Endothelial cell of umbilical vein (primary cell): ENCODE measurements at regions not wholly inside any gene's neighbourhood (a gene's known extent, or its start where the extent isn't known, plus 50 kb on each side); places are given as distances from the start of the nearest gene placed in this dataset.

Experiments
- BruUV-seq: library from RNA; stranded (reverse); fragments of 400-500 nt; replicated peaks from 2 replicates; lab custom pipeline; 2021; lab: Mats Ljungman, UMichigan
- CTCF ChIA-PET: fragments of 300-600, 350-600 bp; sonication (Branson Sonifier 250); formaldehyde crosslinking; loops from one replicate; lab custom pipeline; 2021; ENCODE audit warnings: antibody characterized with exemption, inconsistent platforms; lab: Charles Lee
- POLR2A ChIA-PET: fragments of 300-600, 350-600 bp; sonication (Branson Sonifier 250); formaldehyde crosslinking; loops from one replicate; lab custom pipeline; 2021; ENCODE audit warnings: antibody characterized with exemption, inconsistent platforms; lab: Charles Lee
- DNase-seq: peaks from one replicate; pipeline ENCODE4 v3.0.0-alpha.2; 2011; ENCODE audit warnings: low read depth, low spot score
- FAIRE-seq: peaks from 2 replicates; lab custom pipeline; 2011; peaks lifted over from hg19 to GRCh38; lab: Jason Lieb, UNC
- H2AFZ ChIP-seq: 2 replicates; pipeline ENCODE4 v1.6.0; 2012; ENCODE audit warnings: low read depth, low read length, control low read depth, inconsistent platforms
- H3K27ac ChIP-seq: 2 replicates; pipeline ENCODE4 v1.5.1; 2011; ENCODE audit warnings: low read depth, mild to moderate bottlenecking, control low read depth, low read length, moderate library complexity; ENCODE audit not compliant: insufficient read depth
- H3K27me3 ChIP-seq, 2 experiments: 2 replicates each; pipeline versions ENCODE4 v1.6.0 to v1.6.1; 2011; ENCODE audit warnings: low read length in 2 of 2, mixed read lengths in 1 of 2; ENCODE audit not compliant: control insufficient read depth in 2 of 2, insufficient read depth in 2 of 2
- H3K36me3 ChIP-seq, 2 experiments: 2 replicates in 1 of 2; 3 replicates in 1 of 2; pipeline ENCODE4 v1.5.1; 2011; ENCODE audit warnings: low read length in 2 of 2, mild to moderate bottlenecking in 1 of 2, moderate library complexity in 1 of 2; ENCODE audit not compliant: control insufficient read depth in 2 of 2, insufficient read depth in 2 of 2; ENCODE audit errors: extremely low read depth in 1 of 2
- H3K4me1 ChIP-seq: 3 replicates; pipeline ENCODE4 v1.5.1; 2011; ENCODE audit warnings: mild to moderate bottlenecking, low read length; ENCODE audit not compliant: control insufficient read depth, insufficient read depth; ENCODE audit errors: extremely low read depth
- H3K4me2 ChIP-seq: 2 replicates; pipeline ENCODE4 v1.6.1; 2011; ENCODE audit warnings: low read length, control low read depth, mixed read lengths; ENCODE audit not compliant: insufficient read depth
- H3K4me3 ChIP-seq, 3 experiments: fragments of 200-600 bp in 1 of 3; sonication (generic), shearing (Covaris generic) in 1 of 3; replicated peaks in 1 of 3; 2 replicates each; pipeline ENCODE4 v1.5.1; 2011 to 2016; ENCODE audit warnings: control low read depth in 3 of 3, low read length in 3 of 3, mild to moderate bottlenecking in 2 of 3, inconsistent platforms in 1 of 3, low read depth in 1 of 3, moderate library complexity in 1 of 3; ENCODE audit not compliant: insufficient read depth in 1 of 3
- H3K79me2 ChIP-seq: 2 replicates; pipeline ENCODE4 v1.6.0; 2012; ENCODE audit warnings: low read length, inconsistent platforms; ENCODE audit not compliant: control insufficient read depth, insufficient read depth
- H3K9ac ChIP-seq: replicated peaks from 2 replicates; pipeline ENCODE3; 2011; ENCODE audit warnings: low read length, control low read depth; ENCODE audit not compliant: insufficient read depth; ENCODE audit errors: extremely low read depth
- H3K9me1 ChIP-seq: replicated peaks from 3 replicates; pipeline ENCODE4 v1.6.0; 2011; ENCODE audit warnings: mild to moderate bottlenecking, low read length; ENCODE audit not compliant: control insufficient read depth, insufficient read depth; ENCODE audit errors: extremely low read depth
- H3K9me3 ChIP-seq: replicated peaks from 2 replicates; pipeline ENCODE4 v1.5.1; 2012; ENCODE audit warnings: low read length, inconsistent platforms; ENCODE audit not compliant: control insufficient read depth, insufficient read depth
- H4K20me1 ChIP-seq: replicated peaks from 2 replicates; pipeline ENCODE3; 2011; ENCODE audit warnings: mild to moderate bottlenecking, low read length; ENCODE audit not compliant: control insufficient read depth, insufficient read depth; ENCODE audit errors: extremely low read depth
- EZH2 ChIP-seq: IDR thresholded peaks from 2 replicates; pipeline ENCODE4 v1.6.1; 2012; ENCODE audit warnings: borderline replicate concordance, low read depth, mild to moderate bottlenecking, moderate library complexity, low read length, inconsistent platforms; ENCODE audit not compliant: severe bottlenecking
- FOS ChIP-seq: IDR thresholded peaks from 2 replicates; pipeline ENCODE4 v1.6.1; 2011; ENCODE audit warnings: mild to moderate bottlenecking, low read length, moderate library complexity, borderline replicate concordance; ENCODE audit not compliant: insufficient read depth
- GATA2 ChIP-seq: IDR thresholded peaks from 2 replicates; pipeline ENCODE4 v1.7.0; 2011; ENCODE audit warnings: low read depth, mild to moderate bottlenecking, moderate library complexity, mixed read lengths, low read length; ENCODE audit not compliant: insufficient read length, insufficient read depth
- JUN ChIP-seq: IDR thresholded peaks from 2 replicates; pipeline ENCODE4 v1.6.1; 2011; ENCODE audit warnings: borderline replicate concordance, low read depth; ENCODE audit not compliant: insufficient read length, insufficient read depth
- MYC ChIP-seq: IDR thresholded peaks from one replicate; pipeline ENCODE4 v1.6.1; 2011; ENCODE audit warnings: mild to moderate bottlenecking, low read depth, low read length
- POLR2A ChIP-seq: IDR thresholded peaks from 2 replicates; pipeline ENCODE4 v1.6.1; 2012; ENCODE audit warnings: low read depth, mild to moderate bottlenecking, control low read depth, low read length
- POLR2AphosphoS5 ChIP-seq: IDR thresholded peaks from 2 replicates; pipeline ENCODE4 v1.6.1; 2012; ENCODE audit warnings: low read depth, mild to moderate bottlenecking, control low read depth, low read length, moderate library complexity; ENCODE audit not compliant: insufficient read depth
- dilution Hi-C: fragments of 300-500 bp; cut with MboI; formaldehyde crosslinking; loops from one replicate; pipeline ENCODE4 v1.15.0; 2019; ENCODE audit warnings: low sequenced_read_pairs; ENCODE audit not compliant: extremely low pct_ligation_motif_present
- intact Hi-C: fragments of 100-400 bp; cut with micrococcal nuclease; formaldehyde crosslinking; loops from one replicate; pipeline ENCODE4 v1.10.0; 2022
- TF ChIP-seq, protein P1 (sequence below): IDR thresholded peaks from 2 replicates; pipeline ENCODE4 v1.6.1; 2011; ENCODE audit not compliant: insufficient read depth, insufficient read length
- TF ChIP-seq, protein P2 (sequence below), 2 donors: IDR thresholded peaks; 1 replicate in 1 of 2; 2 replicates in 1 of 2; pipeline ENCODE4 v1.5.1; 2011; ENCODE audit warnings: low read length in 2 of 2, mild to moderate bottlenecking in 2 of 2, moderate library complexity in 2 of 2, control low read depth in 1 of 2, inconsistent platforms in 1 of 2, low read depth in 1 of 2; ENCODE audit not compliant: insufficient read depth in 1 of 2; ENCODE audit errors: extremely low read depth in 1 of 2

DNA sequence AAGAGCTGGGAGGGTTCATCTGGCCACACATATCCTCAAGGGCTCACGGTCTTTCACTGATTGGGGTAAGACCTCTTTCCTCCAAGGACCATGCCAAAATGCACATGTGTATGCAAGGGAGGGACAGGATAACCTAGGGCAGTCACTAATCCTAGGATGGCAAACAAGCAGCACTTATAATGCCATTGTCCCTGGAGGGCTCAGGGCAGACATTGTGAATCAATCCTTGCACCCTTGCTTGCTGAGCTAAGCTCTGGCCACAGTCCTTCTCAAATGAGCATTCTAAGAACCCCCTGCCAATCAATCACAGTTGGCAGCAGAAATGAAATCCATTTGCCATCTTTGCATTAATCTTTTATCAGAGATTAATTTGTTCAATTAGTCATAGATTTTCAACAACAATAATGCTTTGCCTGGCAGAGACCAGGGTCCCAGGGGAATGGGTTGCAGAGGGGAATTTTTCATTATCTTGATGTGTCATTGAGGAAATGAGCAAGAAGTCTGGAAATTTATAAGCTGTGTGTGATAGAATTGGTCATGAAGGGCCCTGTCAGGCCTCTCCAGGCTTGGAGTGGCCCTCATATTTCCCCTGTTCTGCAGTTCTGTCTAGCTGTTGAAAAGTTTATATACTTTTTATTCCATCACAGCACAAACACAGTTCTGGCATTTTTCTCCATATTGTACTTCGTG is 57.2 kb upstream of the KY start:
- peak overlapping the region; percentile 22 for H3K4me2 ChIP-seq
- H2AFZ ChIP-seq, result peak overlapping the region; percentile 47
- H3K9me1 ChIP-seq, result no peaks in the 10 kb centered on the region
- DNase-seq (peak; percentile 72), FAIRE-seq (peak; percentile 42)
- intact Hi-C loops (loop anchor here (1.0 kb wide), 1 partner anchor 139 kb away; no protein-coding TSS in a partner anchor), dilution Hi-C loops (no loop called here)
- ChIA-PET CTCF (interaction anchor here (1.3 kb wide), 1 partner anchor 49 kb away, joined by 3 read pairs; no protein-coding TSS in a partner anchor), POLR2A (no interaction called here)
- no peaks in the 10 kb centered on the region for H3K79me2 ChIP-seq
- peaks cover 17% of the 10 kb centered on the region for H3K4me1 ChIP-seq
- H3K4me3 ChIP-seq, result no peak overlapping the region
- no peaks in the 10 kb centered on the region for H3K9me3 ChIP-seq
- H3K27me3 ChIP-seq, result no peaks in the 10 kb centered on the region
- H4K20me1 ChIP-seq, result no peaks in the 10 kb centered on the region
- H3K36me3 ChIP-seq, result no peaks in the 10 kb centered on the region
- TF ChIP-seq POLR2AphosphoS5 (no peak), EZH2 (no peak), POLR2A (no peak), MYC (no peak), FOS (peak; percentile 71), GATA2 (peak; percentile 80), JUN (no peak)
- TF ChIP-seq, protein P1, sequence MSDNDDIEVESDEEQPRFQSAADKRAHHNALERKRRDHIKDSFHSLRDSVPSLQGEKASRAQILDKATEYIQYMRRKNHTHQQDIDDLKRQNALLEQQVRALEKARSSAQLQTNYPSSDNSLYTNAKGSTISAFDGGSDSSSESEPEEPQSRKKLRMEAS, result no peak
- TF ChIP-seq, protein P2, sequence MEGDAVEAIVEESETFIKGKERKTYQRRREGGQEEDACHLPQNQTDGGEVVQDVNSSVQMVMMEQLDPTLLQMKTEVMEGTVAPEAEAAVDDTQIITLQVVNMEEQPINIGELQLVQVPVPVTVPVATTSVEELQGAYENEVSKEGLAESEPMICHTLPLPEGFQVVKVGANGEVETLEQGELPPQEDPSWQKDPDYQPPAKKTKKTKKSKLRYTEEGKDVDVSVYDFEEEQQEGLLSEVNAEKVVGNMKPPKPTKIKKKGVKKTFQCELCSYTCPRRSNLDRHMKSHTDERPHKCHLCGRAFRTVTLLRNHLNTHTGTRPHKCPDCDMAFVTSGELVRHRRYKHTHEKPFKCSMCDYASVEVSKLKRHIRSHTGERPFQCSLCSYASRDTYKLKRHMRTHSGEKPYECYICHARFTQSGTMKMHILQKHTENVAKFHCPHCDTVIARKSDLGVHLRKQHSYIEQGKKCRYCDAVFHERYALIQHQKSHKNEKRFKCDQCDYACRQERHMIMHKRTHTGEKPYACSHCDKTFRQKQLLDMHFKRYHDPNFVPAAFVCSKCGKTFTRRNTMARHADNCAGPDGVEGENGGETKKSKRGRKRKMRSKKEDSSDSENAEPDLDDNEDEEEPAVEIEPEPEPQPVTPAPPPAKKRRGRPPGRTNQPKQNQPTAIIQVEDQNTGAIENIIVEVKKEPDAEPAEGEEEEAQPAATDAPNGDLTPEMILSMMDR (IDR thresholded peaks at IDR 0.05; ENCODE audit: extremely low read depth in 1 of 2, insufficient read depth in 1 of 2, low read depth in 1 of 2, low read length in 2 of 2), result no peak
- peak overlapping the region; percentile 82 for H3K27ac ChIP-seq
- H3K9ac ChIP-seq, result peak overlapping the region; percentile 46
- no TSS peak for BruUV-seq
